HG02642 (cell line): ENCODE measurements at regions not wholly inside any gene's neighbourhood (a gene's known extent, or its start where the extent isn't known, plus 50 kb on each side); places are given as distances from the start of the nearest gene placed in this dataset.

ENCODE experiments used
- ATAC-seq: cut with Tn5 transposase; IDR thresholded peaks from one replicate; pipeline ENCODE4 v1.9.1; 2021; ENCODE audit warnings: mild to moderate bottlenecking; ENCODE audit not compliant: unreplicated experiment, poor library complexity

DNA sequence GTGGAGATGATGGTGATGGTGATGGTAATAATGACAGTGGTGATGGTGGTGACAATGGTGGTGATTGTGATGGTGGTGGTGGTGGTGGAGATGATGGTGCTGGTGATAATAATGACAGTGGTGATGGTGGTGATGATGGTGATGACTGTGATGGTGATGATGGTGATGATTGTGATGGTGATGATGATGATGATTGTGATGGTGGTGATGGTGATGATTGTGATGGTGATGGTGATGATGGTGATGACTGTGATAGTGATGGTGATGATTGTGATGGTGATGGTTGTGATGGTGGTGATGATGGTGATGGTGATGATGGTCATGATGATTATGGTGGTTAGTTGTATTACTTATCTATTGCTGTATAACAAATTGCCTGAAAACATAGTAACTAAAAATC lies 108.9 kb upstream of the NKX1-1 start:
- no peak for ATAC-seq

- ATAC-seq = no peak
Measured at GRCh38 chr4:1514612-1515011, 108.4 kb upstream of the NKX1-1 start.

DNA sequence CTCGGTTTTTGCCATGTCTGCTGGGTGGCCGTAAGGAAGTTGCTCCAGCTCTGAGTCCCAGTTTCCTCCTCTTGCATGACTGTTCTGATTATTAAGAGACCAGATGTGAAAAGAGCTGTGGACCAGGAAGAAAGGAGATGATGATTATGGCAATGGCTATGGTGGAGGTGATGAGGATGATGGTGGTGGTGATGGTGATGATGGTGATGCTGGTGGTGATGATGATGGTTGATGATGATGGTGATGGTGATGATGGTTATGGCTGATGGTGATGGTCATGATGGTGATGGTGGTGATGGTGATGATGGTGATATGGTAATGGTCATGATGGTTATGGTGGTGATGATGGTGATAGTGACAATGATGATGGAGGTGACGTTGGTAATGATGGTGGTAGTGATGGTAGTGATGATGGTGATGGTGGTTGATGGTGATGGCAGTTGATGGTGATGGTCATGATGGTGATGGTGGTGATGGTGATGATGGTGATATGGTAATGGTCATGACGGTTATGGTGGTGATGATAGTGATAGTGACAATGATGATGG lies 107.8 kb upstream of the NKX1-1 start:
- no peak for ATAC-seq

DNA sequence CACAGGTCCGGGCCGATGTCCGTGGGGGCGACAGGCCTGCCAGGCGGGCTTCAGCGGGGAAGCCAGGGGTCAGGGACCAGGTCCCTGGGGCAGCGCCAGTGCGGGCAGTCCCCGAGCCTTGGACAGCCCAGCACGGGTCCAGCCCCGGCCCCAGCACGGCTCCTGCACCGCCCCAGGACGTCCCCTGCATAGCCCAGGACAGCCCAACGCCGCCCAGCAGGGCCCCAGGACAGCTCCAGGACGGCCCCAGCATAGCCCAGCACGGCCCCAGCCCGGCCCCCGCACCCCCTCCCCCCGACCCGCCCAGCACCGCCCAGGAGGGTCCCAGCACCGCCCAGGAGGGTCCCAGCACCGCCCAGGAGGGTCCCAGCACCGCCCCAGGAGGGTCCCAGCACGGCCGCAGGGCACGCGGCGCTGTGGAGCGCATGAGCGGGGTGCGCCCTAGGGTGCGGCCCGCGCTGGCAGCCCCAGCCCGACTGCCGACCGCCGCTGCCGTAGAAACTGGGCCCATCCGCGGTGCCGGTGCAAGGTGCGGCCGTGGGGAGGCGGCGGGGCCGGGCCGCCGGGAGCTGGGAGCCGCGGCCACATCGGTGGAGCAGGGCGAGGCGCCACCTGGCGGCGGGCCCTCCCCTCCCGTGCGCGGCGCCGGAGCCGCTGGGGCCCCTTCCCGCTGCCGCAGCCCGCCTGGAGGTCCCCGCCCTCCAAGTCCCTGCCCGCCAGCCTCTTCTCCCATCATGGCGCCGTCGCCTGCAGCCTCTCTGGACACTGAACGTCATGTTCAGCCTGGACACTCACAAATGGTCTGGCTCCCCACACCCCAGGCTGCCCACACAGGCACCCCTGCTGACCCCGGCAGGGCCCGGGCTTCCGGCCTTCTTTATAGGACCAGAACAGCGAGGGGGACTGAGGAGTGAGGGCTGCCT lies 106.8 kb upstream of the NKX1-1 start:
- ATAC-seq = no peak

GRCh38 chr4:1512051-1512737 lies 106.0 kb upstream of the NKX1-1 start:
- ATAC-seq = no peak

DNA sequence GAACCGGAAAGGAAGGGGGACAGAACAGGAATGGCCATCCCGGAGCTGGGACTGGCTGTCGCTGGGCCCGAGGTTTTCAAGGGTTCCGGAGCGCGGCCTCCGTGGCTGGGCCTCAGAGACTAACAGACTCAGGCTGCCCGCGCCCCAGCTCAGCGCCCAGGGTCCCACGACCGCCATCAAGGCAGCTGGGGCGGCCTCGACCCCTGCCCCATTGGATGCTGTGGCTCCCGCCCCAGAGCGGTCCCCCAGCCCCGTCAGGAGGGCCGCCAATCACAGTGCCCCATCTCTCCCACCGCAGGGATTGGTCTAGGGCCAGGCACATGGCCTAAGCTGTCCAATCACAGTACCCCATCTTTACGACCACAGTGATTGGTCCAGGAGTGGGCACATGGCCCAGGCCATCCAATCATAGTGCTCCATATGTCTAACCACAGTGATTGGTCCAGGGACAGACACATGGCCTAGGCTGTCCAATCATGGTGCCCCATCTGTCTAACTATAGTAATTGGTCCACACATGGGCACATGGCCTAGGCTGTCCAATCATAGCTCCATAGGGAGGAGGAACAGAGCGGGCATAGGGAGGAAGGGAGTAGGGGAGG lies 105.3 kb upstream of the NKX1-1 start:
- ATAC-seq = no peak

- no peak for ATAC-seq
Measured at GRCh38 chr4:1510931-1511330, 104.7 kb upstream of the NKX1-1 start.

GRCh38 chr4:1509366-1509765 lies 103.1 kb upstream of the NKX1-1 start:
- ATAC-seq = no peak

- no peak for ATAC-seq
Measured at GRCh38 chr4:1508161-1509160, 102.2 kb upstream of the NKX1-1 start.

GRCh38 chr4:1506956-1507721 lies 100.9 kb upstream of the NKX1-1 start:
- no peak for ATAC-seq

DNA sequence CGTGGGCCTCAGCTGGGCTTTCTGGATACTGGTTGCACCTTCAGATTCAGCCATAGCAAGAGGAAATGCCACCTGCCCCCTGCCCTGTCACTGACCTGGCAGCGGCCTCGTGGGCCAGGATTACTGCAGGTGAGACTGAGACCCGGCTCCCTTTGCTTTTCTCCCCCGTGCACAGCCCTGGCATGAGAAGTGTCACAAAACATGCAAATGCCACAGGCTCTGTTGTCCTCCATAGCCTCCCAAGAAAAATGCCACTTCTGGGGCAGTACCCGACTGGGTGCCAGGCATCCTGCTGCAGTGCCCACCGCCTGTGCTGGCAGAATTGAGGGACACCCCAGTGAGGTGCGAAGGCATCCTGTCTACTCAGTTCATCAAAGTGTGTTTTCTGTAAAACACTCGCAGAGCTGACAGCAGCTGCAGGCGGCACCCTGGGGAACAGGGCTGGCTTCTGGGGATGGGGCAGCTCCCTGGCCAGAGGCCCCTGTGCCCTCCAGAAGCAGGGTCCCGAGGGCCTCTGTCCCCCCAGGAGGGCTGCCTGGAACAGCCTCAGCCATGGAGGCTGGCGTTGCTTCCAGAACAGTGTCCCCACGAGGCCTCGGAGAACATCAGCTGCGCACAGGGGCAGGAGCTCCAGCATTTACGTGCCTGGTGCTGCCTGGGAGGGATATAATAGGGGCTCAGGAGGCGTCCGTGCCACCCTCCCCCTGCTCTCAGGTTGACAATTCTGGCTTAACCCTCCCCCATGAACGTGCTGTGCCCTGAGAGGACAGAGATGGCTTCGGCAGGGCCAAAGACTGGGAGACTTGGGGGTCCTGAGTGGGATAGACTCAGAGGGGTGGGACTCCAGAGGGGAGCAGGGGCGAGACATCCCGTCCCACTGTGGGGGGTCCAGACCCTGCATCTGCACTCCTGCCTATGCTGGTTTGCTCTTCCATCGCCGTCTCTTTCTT lies 99.5 kb upstream of the NKX1-1 start:
- ATAC-seq = no peak

- ATAC-seq = no peak
Measured at GRCh38 chr4:1504595-1505500, 98.6 kb upstream of the NKX1-1 start.

DNA sequence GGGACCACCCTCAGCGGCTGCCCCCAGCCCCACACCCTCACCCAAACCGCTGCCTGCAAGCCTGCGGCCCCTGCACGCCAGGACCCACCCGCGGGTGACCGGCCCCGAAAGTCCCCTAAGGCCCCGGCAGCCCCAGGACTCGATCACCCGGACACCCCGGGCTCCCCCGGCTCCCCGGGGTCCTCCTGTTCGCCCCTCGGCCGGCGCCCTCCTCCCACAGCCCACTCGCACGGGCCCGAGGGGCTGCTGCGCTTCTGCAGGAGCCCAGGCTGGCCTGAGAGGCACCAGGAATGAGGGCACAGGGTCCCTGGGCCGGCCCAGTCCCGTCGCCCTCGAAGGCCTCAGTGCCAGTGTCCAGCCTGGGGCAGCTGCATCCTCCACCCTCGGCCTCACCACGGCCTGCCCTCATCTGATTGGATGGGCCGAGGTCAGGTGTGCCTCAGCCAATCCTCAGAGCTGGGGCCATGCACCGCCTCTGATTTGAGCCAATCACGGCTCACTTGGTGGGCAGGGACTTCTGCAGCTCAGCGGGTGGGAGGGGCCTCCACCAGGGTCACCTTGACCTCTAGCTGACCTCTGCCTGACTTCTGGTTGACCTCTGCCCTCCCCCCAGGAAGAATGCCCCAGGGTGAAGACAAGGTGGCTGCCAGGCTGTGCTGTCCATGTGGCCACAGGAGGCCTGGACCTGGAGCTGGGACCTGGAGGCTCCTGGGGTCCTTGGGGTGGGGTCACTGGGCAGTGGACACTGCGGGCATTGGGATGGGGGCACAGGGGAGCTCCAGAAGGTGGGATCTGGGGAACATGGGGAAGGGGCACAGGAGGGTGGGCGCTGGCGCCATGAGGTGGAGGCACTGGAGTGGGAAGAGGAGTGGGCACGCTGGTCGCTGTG lies 97.6 kb upstream of the NKX1-1 start:
- no peak for ATAC-seq

DNA sequence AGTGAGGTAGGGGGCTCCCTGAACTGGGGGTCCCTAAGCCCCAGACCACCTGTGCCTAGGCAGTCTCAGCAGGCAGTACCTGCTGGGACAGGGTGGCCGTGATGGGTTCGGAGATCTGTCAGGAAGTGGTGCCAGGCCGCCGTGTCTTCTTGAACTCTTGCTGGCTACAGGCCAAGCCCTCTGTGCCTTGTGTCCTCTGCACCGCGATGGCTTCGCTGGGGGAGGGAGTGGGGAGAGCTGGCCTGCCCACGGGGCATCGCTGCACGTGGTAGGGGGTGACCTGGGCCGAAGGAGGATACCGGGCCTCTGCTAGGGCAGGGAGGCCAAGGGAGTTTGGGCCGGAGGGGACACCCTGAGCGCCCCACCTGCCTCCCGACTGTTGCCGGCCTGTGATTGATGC lies 96.7 kb upstream of the NKX1-1 start:
- no peak for ATAC-seq

GRCh38 chr4:1502501-1502886 lies 96.3 kb upstream of the NKX1-1 start:
- no peak for ATAC-seq
